GM18498 (cell line): ENCODE measurements at regions not wholly inside any gene's neighbourhood (a gene's known extent, or its start where the extent isn't known, plus 50 kb on each side); places are given as distances from the start of the nearest gene placed in this dataset.
"Not testable (repeated sequence)": the region's sequence is repeated elsewhere in the genome, so short reads cannot be mapped to it uniquely, and the experiment has no call there.

Source experiments
- ATAC-seq: cut with Tn5 transposase; IDR thresholded peaks from one replicate; pipeline ENCODE4 v1.9.1; 2021; ENCODE audit warnings: mild to moderate bottlenecking, moderate library complexity; ENCODE audit not compliant: unreplicated experiment

DNA sequence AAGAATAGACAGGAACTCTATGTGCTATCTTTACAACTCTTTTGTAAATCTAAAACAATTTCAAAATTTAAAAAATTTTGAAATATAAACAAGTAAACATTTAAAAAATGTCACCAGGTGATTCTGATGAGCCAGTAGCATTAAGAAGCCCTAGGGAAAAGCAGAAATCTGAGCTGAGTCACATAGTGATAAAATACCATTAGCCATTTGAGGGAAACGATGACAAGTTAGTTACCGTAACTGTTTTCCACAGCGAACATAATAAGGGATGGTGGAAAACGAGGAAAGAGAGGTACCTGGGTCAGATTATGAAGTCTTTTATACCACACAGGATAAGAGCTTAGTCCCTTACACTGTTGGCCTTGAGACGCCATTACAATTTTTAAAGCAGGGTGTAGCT is 55.5 kb downstream of the PRR15 start:
- ATAC-seq = no peak

- no peak for ATAC-seq
These were observed 56.4 kb downstream of the PRR15 start for GRCh38 chr7:29619848-29620555.

GRCh38 chr7:29620556-29620930 is 56.9 kb downstream of the PRR15 start:
- no peak for ATAC-seq

DNA sequence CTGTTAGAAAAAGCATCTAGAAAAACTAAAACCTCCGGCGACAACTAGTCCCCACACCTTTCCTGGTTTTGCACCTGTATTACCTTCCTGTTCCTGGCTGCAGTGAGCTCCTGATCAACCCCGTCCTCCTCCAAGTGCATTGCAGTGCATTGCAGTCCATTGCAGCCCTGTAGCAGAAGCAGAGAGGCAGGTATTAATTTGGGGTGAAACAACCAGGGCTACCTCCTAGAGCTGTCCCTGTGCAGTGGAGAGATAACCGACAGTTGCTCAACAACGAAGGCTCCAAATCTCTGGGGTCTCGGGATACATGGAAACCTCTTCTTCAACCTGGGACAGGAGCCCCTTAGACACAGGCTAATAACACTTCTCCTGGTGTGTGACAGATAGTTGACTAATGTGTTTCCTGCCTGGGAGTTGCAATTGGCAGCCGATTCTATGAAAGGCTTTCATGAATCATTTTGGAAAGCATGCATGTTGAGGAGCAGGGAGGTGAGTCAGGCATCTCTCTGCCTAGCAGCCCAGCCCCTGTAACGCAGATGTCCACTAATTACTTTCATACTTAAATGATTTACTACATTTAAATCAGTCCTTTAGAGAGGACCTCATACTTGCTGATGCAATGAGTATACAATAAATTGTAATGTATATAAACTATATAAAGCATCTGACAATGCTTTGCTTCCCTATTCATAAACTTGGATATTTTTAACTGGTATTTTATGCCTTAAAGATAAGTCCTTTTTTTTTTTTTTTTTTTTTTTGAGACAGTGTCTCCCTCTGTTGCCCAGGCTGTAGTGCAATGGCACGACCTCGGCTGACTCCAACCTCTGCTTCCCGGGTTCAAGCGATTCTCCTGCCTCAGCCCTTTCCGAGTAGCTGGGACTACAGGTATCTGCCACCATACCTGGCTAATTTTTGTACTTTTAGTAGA is 59.0 kb downstream of the PRR15 start:
- ATAC-seq = no peak

GRCh38 chr7:29623973-29624372 is 60.3 kb downstream of the PRR15 start:
- ATAC-seq = no peak

DNA sequence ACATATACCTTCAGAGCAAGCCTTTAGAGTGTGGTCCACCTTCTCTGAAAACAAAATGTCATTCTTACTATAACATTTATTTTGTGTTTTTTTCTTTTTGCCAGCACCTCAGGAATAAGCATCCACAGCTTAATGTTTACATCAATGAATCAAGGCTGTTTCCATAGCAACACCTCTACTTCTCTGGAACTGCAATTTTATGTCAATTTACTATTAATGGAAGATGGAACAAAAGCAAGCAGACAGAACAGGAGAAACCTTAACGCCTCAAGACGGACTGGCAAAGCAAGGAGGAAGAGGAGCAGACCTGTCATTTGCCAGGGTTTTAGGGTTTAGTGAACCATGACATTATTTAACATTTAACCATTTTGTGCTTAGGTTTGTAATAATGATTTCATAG is 63.1 kb downstream of the PRR15 start:
- no peak for ATAC-seq

- no peak for ATAC-seq
These were observed 64.0 kb downstream of the PRR15 start for GRCh38 chr7:29627631-29628030.

- no peak for ATAC-seq
These were observed 65.9 kb downstream of the PRR15 start for GRCh38 chr7:29629507-29629906.

GRCh38 chr7:29635067-29636008 is 71.7 kb downstream of the PRR15 start:
- ATAC-seq = not testable (repeated sequence)

- no peak for ATAC-seq
These were observed 72.3 kb downstream of the PRR15 start for GRCh38 chr7:29636009-29636351.

- ATAC-seq = no peak
These were observed 73.7 kb downstream of the PRR15 start for GRCh38 chr7:29637374-29637773.

GRCh38 chr7:29638841-29639240 is 75.2 kb downstream of the PRR15 start:
- not testable (repeated sequence) for ATAC-seq

DNA sequence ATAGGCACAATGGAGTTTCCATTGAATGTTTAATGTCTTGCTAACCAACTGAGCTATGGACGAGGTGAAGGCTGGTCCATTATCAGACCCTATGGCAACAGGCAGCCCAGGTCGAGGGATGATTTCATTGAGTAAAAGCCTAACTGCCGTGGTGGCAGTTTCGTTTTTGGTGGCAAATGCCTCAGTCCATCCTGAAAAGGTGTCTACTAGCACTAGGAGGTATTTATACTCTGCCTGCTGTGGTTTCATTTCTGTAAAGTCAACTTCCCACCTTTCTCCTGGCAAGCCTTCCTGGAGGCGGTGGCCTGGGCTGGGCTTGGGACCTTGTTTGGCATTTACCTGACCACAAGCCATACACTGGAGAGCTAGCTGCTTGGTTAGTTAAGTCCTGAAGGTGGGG is 75.8 kb downstream of the PRR15 start:
- no peak for ATAC-seq

GRCh38 chr7:29639886-29640595 is 76.4 kb downstream of the PRR15 start:
- ATAC-seq = no peak

GRCh38 chr7:29641651-29642050 is 78.0 kb downstream of the PRR15 start:
- ATAC-seq = no peak

DNA sequence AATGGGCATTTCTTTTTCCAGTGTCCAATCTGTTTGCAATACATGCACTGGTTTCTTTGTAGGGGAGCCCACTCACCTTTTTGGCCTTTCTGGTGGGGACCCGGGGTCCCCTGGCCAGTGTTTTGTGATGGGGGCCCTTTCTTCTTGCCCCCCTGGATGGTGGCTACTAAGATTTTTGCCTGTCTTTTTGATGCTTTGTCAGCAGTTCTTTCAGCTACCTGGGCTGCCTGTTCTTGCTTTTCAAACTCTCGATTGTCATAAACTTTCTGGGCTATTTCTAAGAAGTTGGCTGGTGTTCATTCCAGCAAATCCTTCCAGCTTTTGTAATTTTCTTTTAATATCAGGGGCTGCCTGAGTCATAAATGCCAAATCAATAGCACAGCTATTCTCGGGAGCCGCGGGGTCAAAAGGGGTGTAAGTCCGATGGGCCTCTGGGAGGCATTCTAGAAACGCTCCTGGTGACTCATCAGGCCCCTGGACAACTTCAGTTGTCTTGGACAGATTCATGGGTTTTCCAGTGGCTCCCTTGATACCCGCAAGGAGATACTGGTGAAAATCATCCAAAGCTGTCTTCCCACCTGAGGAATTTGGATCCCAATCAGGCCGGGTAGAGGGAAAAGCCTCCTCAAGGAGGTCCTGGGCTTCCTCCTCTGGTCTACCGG is 79.0 kb downstream of the PRR15 start:
- no peak for ATAC-seq

- ATAC-seq = not testable (repeated sequence)
These were observed 82.5 kb downstream of the PRR15 start for GRCh38 chr7:29646116-29646515.

- no peak for ATAC-seq
These were observed 83.5 kb downstream of the PRR15 start for GRCh38 chr7:29647020-29647654.

- ATAC-seq = not testable (repeated sequence)
These were observed 84.1 kb downstream of the PRR15 start for GRCh38 chr7:29647691-29648210.
